HG03378 (cell line): ENCODE measurements at regions not wholly inside any gene's neighbourhood (a gene's known extent, or its start where the extent isn't known, plus 50 kb on each side); places are given as distances from the start of the nearest gene placed in this dataset.
"Not testable (repeated sequence)": the region's sequence is repeated elsewhere in the genome, so short reads cannot be mapped to it uniquely, and the experiment has no call there.

Source experiments
- ATAC-seq: cut with Tn5 transposase; IDR thresholded peaks from one replicate; pipeline ENCODE4 v1.9.1; 2021; ENCODE audit warnings: mild to moderate bottlenecking, moderate library complexity; ENCODE audit not compliant: unreplicated experiment

DNA sequence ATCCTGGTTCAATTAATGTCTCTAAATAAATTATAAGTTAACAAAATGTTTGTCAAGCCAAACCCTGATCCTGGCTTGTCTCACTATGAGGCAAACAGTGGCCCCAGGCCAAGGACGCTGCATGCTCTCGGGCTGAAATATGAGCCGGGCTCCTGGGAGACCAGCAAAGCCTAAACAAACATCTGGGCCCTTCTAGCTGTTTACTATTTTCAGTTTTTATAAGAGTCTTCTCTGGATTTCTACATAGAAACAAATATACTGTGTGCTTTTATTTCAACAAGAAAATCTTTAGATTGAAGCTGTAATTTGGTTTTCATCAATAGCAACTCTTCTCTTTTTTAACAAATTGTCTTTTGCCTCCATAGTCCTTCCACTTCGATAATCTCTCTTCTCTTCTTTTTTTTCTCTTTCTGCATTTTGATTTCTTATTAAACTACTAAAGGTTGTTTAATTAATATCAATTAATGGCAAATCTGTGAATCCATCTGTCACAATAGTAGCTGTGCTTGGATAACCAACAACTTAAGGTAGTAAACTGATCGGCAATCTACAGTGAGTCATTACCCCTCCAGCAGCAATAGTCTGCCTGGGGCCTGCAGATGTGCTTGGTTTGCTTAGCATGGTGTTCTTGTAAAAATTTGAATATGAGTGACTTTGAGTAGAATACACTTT is 83.3 kb upstream of the DNAJC1 start:
- no peak for ATAC-seq

DNA sequence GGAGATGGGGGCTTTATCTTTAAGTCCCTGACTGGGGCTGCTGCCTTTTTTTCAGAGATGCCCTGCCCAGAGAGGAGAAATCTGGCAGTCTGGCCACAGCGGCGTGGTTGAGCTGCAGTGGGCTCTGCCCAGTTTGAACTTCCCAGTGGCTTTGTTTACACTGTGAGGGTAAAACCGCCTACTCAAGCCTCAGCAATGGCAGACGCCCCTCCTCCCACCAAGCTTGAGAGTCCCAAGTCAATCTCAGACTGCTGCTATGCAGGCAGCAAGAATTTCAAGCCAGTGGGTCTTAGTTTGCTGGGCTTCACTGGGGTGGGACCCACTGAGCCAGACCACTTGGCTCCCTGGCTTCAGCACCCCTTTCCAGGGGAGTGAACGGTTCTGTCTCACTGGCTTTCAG is 76.4 kb upstream of the DNAJC1 start:
- ATAC-seq, result not testable (repeated sequence)

DNA sequence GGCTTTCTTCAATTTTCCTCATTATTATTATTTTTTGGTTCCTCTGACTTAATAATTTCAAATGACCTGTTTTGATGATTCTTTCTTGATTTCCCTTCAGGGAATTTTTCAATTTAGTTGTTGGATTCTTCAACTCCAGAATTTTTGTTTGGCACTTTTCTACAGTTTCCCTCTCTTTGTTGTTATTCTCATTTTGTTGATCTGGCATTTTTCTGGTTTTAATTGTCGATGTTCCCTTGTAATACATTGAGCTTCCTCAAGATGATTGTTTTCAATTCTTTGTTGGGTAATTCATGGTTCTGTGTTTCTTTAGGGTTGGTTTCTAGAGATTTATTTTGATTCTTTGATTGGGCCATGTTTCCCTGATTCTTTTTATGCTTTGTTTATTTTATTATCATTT is 67.8 kb upstream of the DNAJC1 start:
- no peak for ATAC-seq

DNA sequence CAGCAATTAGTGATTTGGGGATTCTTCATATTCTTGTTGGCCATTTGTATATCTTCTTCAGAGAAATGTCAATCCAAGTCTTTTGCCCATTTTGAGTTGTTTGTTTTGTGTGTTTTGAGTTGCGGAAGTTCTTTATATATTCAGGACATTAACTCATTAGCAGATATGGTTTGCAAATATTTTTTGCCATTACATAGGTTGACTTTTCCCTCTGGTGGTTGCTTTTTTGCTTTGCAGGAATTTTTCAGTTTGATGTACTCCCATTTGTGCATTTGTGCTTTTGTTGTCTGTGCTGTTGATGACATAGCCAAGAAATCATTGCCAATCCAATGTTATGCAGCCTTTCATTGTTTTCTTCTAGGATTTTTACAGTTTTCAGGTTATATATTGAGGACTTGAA is 63.6 kb upstream of the DNAJC1 start:
- no peak for ATAC-seq

DNA sequence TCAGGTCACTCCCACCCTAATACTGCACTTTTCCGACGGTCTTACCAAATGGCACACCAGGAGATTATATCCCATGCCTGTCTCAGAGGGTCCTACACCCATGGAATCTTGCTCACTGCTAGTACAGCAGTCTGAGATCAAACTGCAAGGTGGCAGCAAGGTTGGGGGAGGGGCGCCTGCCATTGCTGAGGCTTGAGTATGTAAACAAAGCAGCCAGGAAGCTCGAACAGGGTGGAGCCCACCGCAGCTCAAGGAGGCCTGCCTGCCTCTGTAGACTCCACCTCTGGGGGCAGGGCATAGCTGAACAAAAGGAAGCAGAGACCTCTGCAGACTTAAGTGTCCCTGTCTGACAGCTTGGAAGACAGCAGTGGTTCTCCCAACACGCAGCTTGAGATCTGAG is 57.5 kb upstream of the DNAJC1 start:
- ATAC-seq, result not testable (repeated sequence)

DNA sequence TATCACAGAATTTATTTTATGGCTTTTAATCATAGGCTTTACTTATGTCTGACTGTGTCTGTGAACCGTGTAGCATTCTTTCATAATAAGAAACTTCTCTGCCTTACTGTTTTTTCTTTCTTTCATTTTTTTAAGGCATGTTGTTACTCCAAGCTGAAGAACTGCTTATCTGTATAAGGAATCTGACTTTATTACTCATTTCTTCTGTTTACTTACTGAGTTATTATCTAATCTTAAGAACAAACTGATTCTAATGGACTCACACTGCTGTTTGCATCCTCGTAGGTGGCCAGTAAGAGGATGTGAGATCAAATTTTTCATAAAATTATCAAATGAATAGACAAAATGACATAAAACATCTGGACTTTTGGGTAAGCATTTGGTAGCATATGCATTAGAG is 54.7 kb upstream of the DNAJC1 start:
- no peak for ATAC-seq

DNA sequence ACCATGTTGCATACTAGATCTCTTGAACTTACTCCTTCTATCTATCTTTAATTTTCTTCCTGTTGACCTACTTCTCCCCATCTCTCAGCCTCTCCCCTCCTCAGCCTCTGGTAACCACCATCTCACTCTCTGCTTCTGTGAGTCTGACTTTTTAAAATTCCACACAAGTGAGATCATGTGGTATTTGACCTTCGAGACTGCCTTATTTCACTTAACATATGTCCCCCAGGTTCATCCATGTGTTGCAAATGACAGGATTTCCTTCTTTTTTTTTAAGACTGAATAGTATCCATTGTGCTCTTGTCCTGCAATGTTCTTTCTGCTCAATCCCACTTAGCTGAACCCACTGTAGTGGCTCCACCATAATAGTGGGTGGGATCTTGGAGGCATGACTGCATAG is 51.4 kb upstream of the DNAJC1 start:
- ATAC-seq, result no peak
